ENCODE measurements at regions not wholly inside any gene's neighbourhood (a gene's known extent, or its start where the extent isn't known, plus 50 kb on each side); places are given as distances from the start of the nearest gene placed in this dataset.
A peak's percentile ranks its signal among the peaks of the same experiment; 100 is the strongest.
"Not testable (repeated sequence)": the region's sequence is repeated elsewhere in the genome, so short reads cannot be mapped to it uniquely, and the experiment has no call there.

- no peaks in the 10 kb centered on the region for H3K27me3 ChIP-seq (ENCODE audit: low read depth, low read length)
- no peak overlapping the region for H3K4me2 ChIP-seq (ENCODE audit: low read length)
- H3K27ac ChIP-seq (ENCODE audit: low read length), result no peak overlapping the region
- H3K4me1 ChIP-seq (ENCODE audit: low read length), result peaks cover 17% of the 10 kb centered on the region
- no peaks in the 10 kb centered on the region for H3K36me3 ChIP-seq (replicated peaks; ENCODE audit: low read depth, low read length)
- no peaks in the 10 kb centered on the region for H4K20me1 ChIP-seq (ENCODE audit: insufficient read depth, low read length)
- H3K9me3 ChIP-seq (ENCODE audit: insufficient read depth, low read length), result no peaks in the 10 kb centered on the region
- no peak overlapping the region for H3K4me3 ChIP-seq (ENCODE audit: low read length)
- H3K9ac ChIP-seq (ENCODE audit: low read length), result no peak overlapping the region
- H2AFZ ChIP-seq (ENCODE audit: low read depth, low read length), result 0 out of 2 replicates have a peak overlapping the region, but pooled peaks have one; percentile 22
- no peaks in the 10 kb centered on the region for H3K79me2 ChIP-seq (ENCODE audit: low read length)
- TF ChIP-seq EZH2phosphoT487 (IDR thresholded peaks at IDR 0.05; ENCODE audit: low read depth), result no peak
- TF ChIP-seq CTCF (IDR thresholded peaks at IDR 0.05; ENCODE audit: low read depth, low read length), result peak; percentile 77
Measured at GRCh38 chr20:48329676-48330664, 497.8 kb downstream of the PREX1 start.

DNA sequence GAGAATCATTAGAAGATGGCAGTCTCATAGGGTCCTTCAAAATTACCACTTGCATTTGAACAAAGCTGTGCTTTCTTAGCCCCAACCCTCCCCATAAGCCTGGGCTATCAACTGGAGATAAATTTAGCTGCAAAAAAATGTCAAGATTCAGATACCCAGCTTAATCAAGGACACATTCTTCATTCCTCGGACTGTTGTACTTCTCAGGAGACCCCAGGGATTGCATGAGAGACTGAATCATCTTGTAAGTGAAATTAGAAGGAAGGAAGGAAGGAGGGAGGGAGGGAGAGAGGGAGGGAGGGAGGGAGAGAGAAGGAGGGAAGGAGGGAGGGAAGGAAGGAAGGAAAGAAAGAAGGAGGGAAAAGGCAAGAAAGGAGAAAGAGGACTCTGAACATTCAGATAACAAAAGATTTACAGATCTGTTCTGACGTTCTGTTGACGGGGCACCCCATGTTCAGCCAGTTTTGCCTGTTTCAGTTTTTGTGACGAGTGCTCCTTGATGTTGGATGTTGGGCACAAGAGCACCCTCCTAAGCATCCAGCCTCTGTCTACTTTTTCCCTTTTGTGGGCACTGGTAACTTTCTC, 498.7 kb downstream of the PREX1 start:
- Histone ChIP-seq H3K4me3 (ENCODE audit: low read length) (no peak overlapping the region), H3K9ac (ENCODE audit: low read length) (no peak overlapping the region), H3K4me1 (ENCODE audit: low read length) (peaks cover 13% of the 10 kb centered on the region), H3K79me2 (ENCODE audit: low read length) (no peaks in the 10 kb centered on the region), H3K27ac (ENCODE audit: low read length) (no peak overlapping the region), H3K36me3 (replicated peaks; ENCODE audit: low read depth, low read length) (no peaks in the 10 kb centered on the region), H3K9me3 (ENCODE audit: insufficient read depth, low read length) (no peaks in the 10 kb centered on the region), H2AFZ (ENCODE audit: low read depth, low read length) (no peak overlapping the region), H4K20me1 (ENCODE audit: insufficient read depth, low read length) (no peaks in the 10 kb centered on the region), H3K27me3 (ENCODE audit: low read depth, low read length) (no peaks in the 10 kb centered on the region), H3K4me2 (ENCODE audit: low read length) (no peak overlapping the region)
- TF ChIP-seq EZH2phosphoT487 (IDR thresholded peaks at IDR 0.05; ENCODE audit: low read depth) (no peak), CTCF (IDR thresholded peaks at IDR 0.05; ENCODE audit: low read depth, low read length) (no peak)

DNA sequence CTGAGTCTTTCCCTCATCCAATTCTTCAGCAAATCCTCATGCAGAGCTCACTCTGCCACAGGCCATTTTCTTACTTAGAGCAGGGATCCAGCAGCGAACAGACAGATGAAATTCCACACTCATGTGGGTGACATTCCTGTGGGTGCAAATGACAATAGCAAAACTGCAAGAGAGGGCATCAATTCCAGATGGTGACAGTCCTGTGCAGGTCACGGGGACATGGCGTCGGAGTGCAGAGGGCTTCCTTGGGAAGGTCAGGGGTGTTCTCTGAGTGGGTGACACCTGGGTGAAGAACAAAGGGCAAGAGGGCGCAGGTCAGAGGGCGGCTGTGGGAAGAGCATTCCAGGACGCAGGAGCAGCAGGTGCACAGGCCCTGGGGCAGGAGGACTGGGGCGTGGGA, 500.0 kb downstream of the PREX1 start:
- not testable (repeated sequence) for H3K9ac ChIP-seq (ENCODE audit: low read length); H3K79me2 ChIP-seq (ENCODE audit: low read length); H3K27me3 ChIP-seq (ENCODE audit: low read depth, low read length); H3K4me2 ChIP-seq (ENCODE audit: low read length); H3K9me3 ChIP-seq (ENCODE audit: insufficient read depth, low read length); H3K27ac ChIP-seq (ENCODE audit: low read length); H4K20me1 ChIP-seq (ENCODE audit: insufficient read depth, low read length); H3K4me3 ChIP-seq (ENCODE audit: low read length); H3K36me3 ChIP-seq (replicated peaks; ENCODE audit: low read depth, low read length); H2AFZ ChIP-seq (ENCODE audit: low read depth, low read length)
- peaks cover 13% of the 10 kb centered on the region for H3K4me1 ChIP-seq (ENCODE audit: low read length)

DNA sequence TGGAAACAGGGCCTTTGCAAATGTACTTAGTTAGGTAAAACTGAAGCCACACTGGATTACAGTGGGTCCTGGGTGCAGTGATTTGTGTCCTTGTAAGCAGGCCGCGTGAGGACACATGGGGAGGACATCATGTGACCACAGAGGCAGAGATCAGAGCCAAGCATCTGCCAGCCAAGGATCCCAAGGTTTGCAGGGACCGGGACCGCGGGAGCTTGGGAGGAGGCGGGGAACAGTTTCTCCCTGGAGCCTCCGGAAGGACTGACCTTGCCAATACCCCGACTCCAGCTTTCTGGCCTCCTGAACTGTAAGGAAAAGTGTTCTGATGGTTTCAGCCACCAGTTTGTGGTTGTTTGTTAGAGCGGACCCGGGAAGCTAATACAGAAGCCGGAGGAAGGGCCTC, 500.9 kb downstream of the PREX1 start:
- H3K27ac ChIP-seq (ENCODE audit: low read length), result no peak overlapping the region
- no peak overlapping the region for H2AFZ ChIP-seq (ENCODE audit: low read depth, low read length)
- H3K4me2 ChIP-seq (ENCODE audit: low read length), result no peak overlapping the region
- no peaks in the 10 kb centered on the region for H3K36me3 ChIP-seq (replicated peaks; ENCODE audit: low read depth, low read length)
- no peaks in the 10 kb centered on the region for H4K20me1 ChIP-seq (ENCODE audit: insufficient read depth, low read length)
- no peaks in the 10 kb centered on the region for H3K79me2 ChIP-seq (ENCODE audit: low read length)
- H3K9me3 ChIP-seq (ENCODE audit: insufficient read depth, low read length), result no peaks in the 10 kb centered on the region
- no peaks in the 10 kb centered on the region for H3K27me3 ChIP-seq (ENCODE audit: low read depth, low read length)
- TF ChIP-seq CTCF (IDR thresholded peaks at IDR 0.05; ENCODE audit: low read depth, low read length) (no peak), EZH2phosphoT487 (IDR thresholded peaks at IDR 0.05; ENCODE audit: low read depth) (no peak)
- H3K4me1 ChIP-seq (ENCODE audit: low read length), result peaks cover 13% of the 10 kb centered on the region
- H3K4me3 ChIP-seq (ENCODE audit: low read length), result no peak overlapping the region
- no peak overlapping the region for H3K9ac ChIP-seq (ENCODE audit: low read length)
